Spleen (tissue), 11 donors: ENCODE measurements at regions not wholly inside any gene's neighbourhood (a gene's known extent, or its start where the extent isn't known, plus 50 kb on each side); places are given as distances from the start of the nearest gene placed in this dataset.

ENCODE experiments used
- DNase-seq: peaks from one replicate; pipeline ENCODE4 v3.0.0-alpha.2; 2020
- H3K27ac ChIP-seq, 8 donors: fragments of 200-600 bp; sonication (generic) in 7 of 8; 1 replicate in 4 of 8; 2 replicates in 4 of 8; pipeline versions ENCODE4 v1.5.0 to v1.8.0; 2016 to 2021; ENCODE audit warnings: inconsistent platforms in 4 of 8, mild to moderate bottlenecking in 4 of 8, moderate library complexity in 1 of 8
- H3K27me3 ChIP-seq, 7 donors: fragments of 200-600 bp; sonication (generic) in 6 of 7; replicated peaks in 1 of 7; 1 replicate in 4 of 7; 2 replicates in 3 of 7; pipeline versions ENCODE4 v1.5.0 to v1.8.0; 2016 to 2021; ENCODE audit warnings: inconsistent platforms in 3 of 7, mild to moderate bottlenecking in 1 of 7
- H3K36me3 ChIP-seq, 6 donors: fragments of 200-600 bp; sonication (generic) in 5 of 6; 1 replicate in 4 of 6; 2 replicates in 2 of 6; pipeline versions ENCODE4 v1.5.0 to v1.8.0; 2016 to 2021; ENCODE audit warnings: inconsistent platforms in 2 of 6
- H3K4me1 ChIP-seq, 6 donors: fragments of 200-600 bp; sonication (generic) in 5 of 6; 1 replicate in 3 of 6; 2 replicates in 3 of 6; pipeline versions ENCODE4 v1.5.0 to v1.8.0; 2016 to 2021; ENCODE audit warnings: inconsistent platforms in 3 of 6
- H3K4me3 ChIP-seq, 8 donors: fragments of 200-600 bp; sonication (generic) in 7 of 8; 1 replicate in 4 of 8; 2 replicates in 4 of 8; pipeline versions ENCODE4 v1.5.0 to v1.8.0; 2016 to 2021; ENCODE audit warnings: inconsistent platforms in 4 of 8, mild to moderate bottlenecking in 4 of 8, moderate library complexity in 2 of 8
- H3K9me3 ChIP-seq, 8 donors: fragments of 200-600 bp; sonication (generic) in 7 of 8; 1 replicate in 4 of 8; 2 replicates in 4 of 8; pipeline versions ENCODE4 v1.5.0 to v1.8.0; 2016 to 2021; ENCODE audit warnings: inconsistent platforms in 4 of 8
- POLR2A ChIP-seq, 3 donors: fragments of 450-650 bp; IDR thresholded peaks; one replicate each; pipeline ENCODE4 v1.5.1; 2017; ENCODE audit warnings: antibody characterized with exemption in 3 of 3, mild to moderate bottlenecking in 1 of 3
- POLR2AphosphoS5 ChIP-seq, 3 donors: sonication (generic); formaldehyde crosslinking; IDR thresholded peaks; one replicate each; pipeline ENCODE4 v1.5.1; 2017; ENCODE audit warnings: antibody characterized with exemption in 3 of 3
- WGBS, 5 donors: extraction: QIAGEN DNeasy Blood & Tissue Kit in 3 of 5; methylation state at CpG; one replicate each; pipeline versions ENCODE4 v1.1.5 to v1.1.7; 2013 to 2018; 5-methylcytosine and 5-hydroxymethylcytosine counted together
- intact Hi-C: fragments of 100-400 bp; cut with DNase I; formaldehyde crosslinking; loops from one replicate; pipeline ENCODE4 v1.15.0; 2023; ENCODE audit warnings: low total_unique reads
- TF ChIP-seq, protein P1 (sequence below), 11 experiments: fragments of 200-600 bp in 7 of 11; fragments of 450-650 bp in 4 of 11; sonication (generic) in 4 of 11; IDR thresholded peaks in 8 of 11; conservative IDR thresholded peaks in 3 of 11; 1 replicate in 7 of 11; 2 replicates in 4 of 11; pipeline versions ENCODE4 v1.4.0 to v1.8.0; 2016 to 2021; ENCODE audit warnings: antibody characterized with exemption in 11 of 11, inconsistent platforms in 4 of 11, mild to moderate bottlenecking in 1 of 11
- donor health status: healthy with polysubstance abuse.
- donor health status: DM: no; HTN: no; CAD: no; lungs with moderate emphysema.
- donor health status: DM: no; HTN: no; CAD: no.
- donor health status: Bipolar disorder and iron deficiency.
- donor health status: healthy.
- donor health status: DM: no; HTN: no; CAD: no.
- donor health status: DM: yes; HTN: yes; CAD: no.

DNA sequence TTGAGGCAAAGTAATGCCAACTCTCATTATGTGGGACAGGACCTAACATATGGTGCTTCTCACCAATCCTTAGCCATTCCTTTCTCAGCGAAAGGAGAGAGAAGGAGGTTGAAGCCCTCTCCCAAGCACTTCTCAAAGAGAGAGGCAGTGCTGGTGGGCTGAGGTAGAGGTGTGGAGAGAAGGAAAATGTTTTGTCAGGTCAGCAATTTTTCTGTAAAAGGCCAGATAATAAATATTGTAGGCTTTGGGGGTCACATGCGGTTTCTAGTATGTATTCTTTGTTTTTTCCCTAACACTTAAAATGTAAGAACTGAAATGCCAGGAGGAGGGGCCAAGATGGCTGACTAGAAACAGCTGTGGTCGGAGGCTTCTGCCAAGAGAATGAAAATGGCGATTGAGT is 225.0 kb upstream of the NPY start:
- WGBS, 5 donors: 72 to 85% (median 79%) methylated on average over 4 of the region's 4 CpGs
- no peaks in the 10 kb centered on the region for H3K36me3 ChIP-seq

GRCh38 chr7:24059775-24060174 is 224.2 kb upstream of the NPY start:
- no peak for TF ChIP-seq POLR2A (IDR thresholded peaks at IDR 0.05)
- TF ChIP-seq, protein P1, sequence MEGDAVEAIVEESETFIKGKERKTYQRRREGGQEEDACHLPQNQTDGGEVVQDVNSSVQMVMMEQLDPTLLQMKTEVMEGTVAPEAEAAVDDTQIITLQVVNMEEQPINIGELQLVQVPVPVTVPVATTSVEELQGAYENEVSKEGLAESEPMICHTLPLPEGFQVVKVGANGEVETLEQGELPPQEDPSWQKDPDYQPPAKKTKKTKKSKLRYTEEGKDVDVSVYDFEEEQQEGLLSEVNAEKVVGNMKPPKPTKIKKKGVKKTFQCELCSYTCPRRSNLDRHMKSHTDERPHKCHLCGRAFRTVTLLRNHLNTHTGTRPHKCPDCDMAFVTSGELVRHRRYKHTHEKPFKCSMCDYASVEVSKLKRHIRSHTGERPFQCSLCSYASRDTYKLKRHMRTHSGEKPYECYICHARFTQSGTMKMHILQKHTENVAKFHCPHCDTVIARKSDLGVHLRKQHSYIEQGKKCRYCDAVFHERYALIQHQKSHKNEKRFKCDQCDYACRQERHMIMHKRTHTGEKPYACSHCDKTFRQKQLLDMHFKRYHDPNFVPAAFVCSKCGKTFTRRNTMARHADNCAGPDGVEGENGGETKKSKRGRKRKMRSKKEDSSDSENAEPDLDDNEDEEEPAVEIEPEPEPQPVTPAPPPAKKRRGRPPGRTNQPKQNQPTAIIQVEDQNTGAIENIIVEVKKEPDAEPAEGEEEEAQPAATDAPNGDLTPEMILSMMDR (IDR thresholded peaks at IDR 0.05 in 8 of 11, conservative IDR thresholded peaks at IDR 0.05 in 3 of 11): no peak
- no peak for TF ChIP-seq POLR2AphosphoS5 (IDR thresholded peaks at IDR 0.05)
- Histone ChIP-seq H3K9me3 (peaks cover 0 to 10% (median 0%) of the 10 kb centered on the region in 8 donors), H3K4me1 (no peaks in the 10 kb centered on the region), H3K4me3 (no peak overlapping the region), H3K36me3 (no peaks in the 10 kb centered on the region), H3K27me3 (peaks cover 0 to 17% (median 0%) of the 10 kb centered on the region in 7 donors), H3K27ac (no peak overlapping the region)
- intact Hi-C loops: no loop called here
- no peak for DNase-seq
- 75 to 95% (median 89%) methylated on average over 5 to 12 of the region's 12 CpGs for WGBS, 5 donors

More for the DNA sequence above, 225.0 kb upstream of the NPY start:
- Histone ChIP-seq H3K4me1 (no peaks in the 10 kb centered on the region), H3K27ac (no peak overlapping the region), H3K4me3 (no peak overlapping the region), H3K9me3 (peaks cover 0 to 10% (median 0%) of the 10 kb centered on the region in 8 donors), H3K27me3 (peaks cover 0 to 22% (median 0%) of the 10 kb centered on the region in 7 donors)
- intact Hi-C loops: no loop called here
- DNase-seq: no peak
- no peak for TF ChIP-seq POLR2A (IDR thresholded peaks at IDR 0.05)

- TF ChIP-seq POLR2A (IDR thresholded peaks at IDR 0.05): no peak
- TF ChIP-seq, protein P1 (IDR thresholded peaks at IDR 0.05 in 8 of 11, conservative IDR thresholded peaks at IDR 0.05 in 3 of 11): no peak
- TF ChIP-seq POLR2AphosphoS5 (IDR thresholded peaks at IDR 0.05): no peak
- no peak overlapping the region for H3K27ac ChIP-seq
- no peaks in the 10 kb centered on the region for H3K36me3 ChIP-seq
- 80 to 91% (median 87%) methylated on average over 6 of the region's 6 CpGs for WGBS, 5 donors
- no peaks in the 10 kb centered on the region for H3K27me3 ChIP-seq
- intact Hi-C loops: no loop called here
- H3K9me3 ChIP-seq: peaks cover 0 to 8% (median 0%) of the 10 kb centered on the region in 8 donors
- H3K4me1 ChIP-seq: no peaks in the 10 kb centered on the region
- DNase-seq: no peak
- no peak overlapping the region for H3K4me3 ChIP-seq
Measured at GRCh38 chr7:24063721-24064120, 220.3 kb upstream of the NPY start.

GRCh38 chr7:24069751-24070150 is 214.2 kb upstream of the NPY start:
- TF ChIP-seq, protein P1 (IDR thresholded peaks at IDR 0.05 in 8 of 11, conservative IDR thresholded peaks at IDR 0.05 in 3 of 11): no peak
- no peak for TF ChIP-seq POLR2A (IDR thresholded peaks at IDR 0.05)
- no peak for TF ChIP-seq POLR2AphosphoS5 (IDR thresholded peaks at IDR 0.05)
- no peak overlapping the region for H3K4me3 ChIP-seq
- no peaks in the 10 kb centered on the region for H3K36me3 ChIP-seq
- H3K4me1 ChIP-seq: no peaks in the 10 kb centered on the region
- no peaks in the 10 kb centered on the region for H3K9me3 ChIP-seq
- 82 to 88% (median 84%) methylated on average over 3 of the region's 3 CpGs for WGBS, 5 donors
- no peak overlapping the region for H3K27ac ChIP-seq
- intact Hi-C loops: no loop called here
- no peaks in the 10 kb centered on the region for H3K27me3 ChIP-seq
- no peak for DNase-seq
